ENCODE measurements at regions not wholly inside any gene's neighbourhood (a gene's known extent, or its start where the extent isn't known, plus 50 kb on each side); places are given as distances from the start of the nearest gene placed in this dataset.

GRCh38 chr7:121510302-121510701 is 114.2 kb upstream of the FAM3C start:
- TF ChIP-seq POLR2A (IDR thresholded peaks at IDR 0.05; ENCODE audit: low read length): no peak
- no peak for TF ChIP-seq GATA1 (IDR thresholded peaks at IDR 0.05; ENCODE audit: low read depth, low read length)
